H1 (cell line): ENCODE measurements at regions not wholly inside any gene's neighbourhood (a gene's known extent, or its start where the extent isn't known, plus 50 kb on each side); places are given as distances from the start of the nearest gene placed in this dataset.

Experiments used
- BCL11A ChIP-seq, 2 experiments: IDR thresholded peaks; one replicate each; pipeline ENCODE4 v1.6.1; 2011; ENCODE audit warnings: low read depth in 2 of 2, low read length in 2 of 2, mild to moderate bottlenecking in 2 of 2
- EGR1 ChIP-seq: IDR thresholded peaks from 2 replicates; pipeline ENCODE4 v1.6.1; 2011; ENCODE audit warnings: low read depth, low read length, borderline replicate concordance
- POLR2AphosphoS5 ChIP-seq: IDR thresholded peaks from 2 replicates; pipeline ENCODE4 v1.6.1; 2011; ENCODE audit warnings: low read depth, low read length
- SP4 ChIP-seq: IDR thresholded peaks from 2 replicates; pipeline ENCODE4 v1.6.1; 2012; ENCODE audit warnings: low read length, inconsistent platforms
- TAF7 ChIP-seq: optimal IDR thresholded peaks from 2 replicates; pipeline ENCODE3; 2011; ENCODE audit warnings: low read depth, mild to moderate bottlenecking, inconsistent platforms, low read length, moderate library complexity, borderline replicate concordance
- TF ChIP-seq, protein P1 (sequence below), 3 experiments: IDR thresholded peaks; 1 replicate in 2 of 3; 2 replicates in 1 of 3; pipeline versions ENCODE4 v1.5.1 to v1.6.1; 2011; ENCODE audit warnings: low read length in 3 of 3, mild to moderate bottlenecking in 3 of 3, inconsistent platforms in 2 of 3, low read depth in 1 of 3, moderate library complexity in 1 of 3; ENCODE audit not compliant: insufficient read depth in 1 of 3; ENCODE audit errors: control extremely low read depth in 1 of 3

DNA sequence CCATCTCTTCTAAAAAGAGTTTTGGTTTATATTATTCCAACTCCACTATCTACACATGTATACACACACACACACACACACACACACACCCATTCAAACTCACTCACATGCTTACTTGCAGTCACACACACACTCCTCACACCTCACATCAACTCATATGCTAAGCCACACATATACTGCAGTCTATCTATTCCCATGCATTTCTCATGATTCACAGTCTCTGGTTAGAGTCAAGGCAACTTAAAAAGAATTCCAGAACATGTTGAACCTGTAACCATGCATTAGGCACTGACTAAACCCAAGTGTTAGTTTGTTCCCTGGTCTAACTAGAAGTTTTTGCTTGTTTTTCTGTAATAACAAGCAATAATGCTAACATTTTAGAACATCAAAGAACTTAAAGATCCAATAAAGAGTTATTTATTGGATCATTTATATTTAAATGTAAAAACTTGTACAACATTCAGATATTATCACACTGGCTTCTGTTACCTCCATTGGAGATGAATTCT, 931.1 kb downstream of the PLA2G4A start:
- no peak for TF ChIP-seq BCL11A (IDR thresholded peaks at IDR 0.05; ENCODE audit: low read depth in 2 of 2, low read length in 2 of 2)
- no peak for TF ChIP-seq SP4
- TF ChIP-seq POLR2AphosphoS5, result no peak
- TF ChIP-seq, protein P1, sequence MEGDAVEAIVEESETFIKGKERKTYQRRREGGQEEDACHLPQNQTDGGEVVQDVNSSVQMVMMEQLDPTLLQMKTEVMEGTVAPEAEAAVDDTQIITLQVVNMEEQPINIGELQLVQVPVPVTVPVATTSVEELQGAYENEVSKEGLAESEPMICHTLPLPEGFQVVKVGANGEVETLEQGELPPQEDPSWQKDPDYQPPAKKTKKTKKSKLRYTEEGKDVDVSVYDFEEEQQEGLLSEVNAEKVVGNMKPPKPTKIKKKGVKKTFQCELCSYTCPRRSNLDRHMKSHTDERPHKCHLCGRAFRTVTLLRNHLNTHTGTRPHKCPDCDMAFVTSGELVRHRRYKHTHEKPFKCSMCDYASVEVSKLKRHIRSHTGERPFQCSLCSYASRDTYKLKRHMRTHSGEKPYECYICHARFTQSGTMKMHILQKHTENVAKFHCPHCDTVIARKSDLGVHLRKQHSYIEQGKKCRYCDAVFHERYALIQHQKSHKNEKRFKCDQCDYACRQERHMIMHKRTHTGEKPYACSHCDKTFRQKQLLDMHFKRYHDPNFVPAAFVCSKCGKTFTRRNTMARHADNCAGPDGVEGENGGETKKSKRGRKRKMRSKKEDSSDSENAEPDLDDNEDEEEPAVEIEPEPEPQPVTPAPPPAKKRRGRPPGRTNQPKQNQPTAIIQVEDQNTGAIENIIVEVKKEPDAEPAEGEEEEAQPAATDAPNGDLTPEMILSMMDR (IDR thresholded peaks at IDR 0.05; ENCODE audit: control extremely low read depth in 1 of 3, insufficient read depth in 1 of 3, low read depth in 1 of 3, low read length in 3 of 3), result no peak
- no peak for TF ChIP-seq EGR1
- TF ChIP-seq TAF7, result no peak
